ENCODE measurements at regions not wholly inside any gene's neighbourhood (a gene's known extent, or its start where the extent isn't known, plus 50 kb on each side); places are given as distances from the start of the nearest gene placed in this dataset.

DNA sequence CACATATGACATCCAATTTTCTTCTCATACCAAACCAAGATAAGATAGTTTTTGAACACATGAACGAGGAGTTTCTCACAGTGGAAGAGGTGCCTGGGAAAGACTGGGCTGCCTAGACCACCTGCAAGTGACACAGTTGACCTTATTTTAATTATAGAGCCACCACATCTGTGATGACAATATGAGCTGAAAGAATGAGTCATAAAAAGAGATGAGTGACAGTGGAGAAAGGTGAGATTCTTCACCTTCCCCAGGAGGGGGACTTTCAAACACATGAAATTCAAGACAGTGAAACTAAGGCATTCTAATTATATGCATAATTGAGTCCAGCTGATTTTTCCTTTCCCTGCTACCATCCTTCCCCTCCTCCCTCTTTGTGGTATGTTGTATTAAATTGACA, 475.5 kb downstream of the NXPH1 start:
- TF ChIP-seq, protein P1, sequence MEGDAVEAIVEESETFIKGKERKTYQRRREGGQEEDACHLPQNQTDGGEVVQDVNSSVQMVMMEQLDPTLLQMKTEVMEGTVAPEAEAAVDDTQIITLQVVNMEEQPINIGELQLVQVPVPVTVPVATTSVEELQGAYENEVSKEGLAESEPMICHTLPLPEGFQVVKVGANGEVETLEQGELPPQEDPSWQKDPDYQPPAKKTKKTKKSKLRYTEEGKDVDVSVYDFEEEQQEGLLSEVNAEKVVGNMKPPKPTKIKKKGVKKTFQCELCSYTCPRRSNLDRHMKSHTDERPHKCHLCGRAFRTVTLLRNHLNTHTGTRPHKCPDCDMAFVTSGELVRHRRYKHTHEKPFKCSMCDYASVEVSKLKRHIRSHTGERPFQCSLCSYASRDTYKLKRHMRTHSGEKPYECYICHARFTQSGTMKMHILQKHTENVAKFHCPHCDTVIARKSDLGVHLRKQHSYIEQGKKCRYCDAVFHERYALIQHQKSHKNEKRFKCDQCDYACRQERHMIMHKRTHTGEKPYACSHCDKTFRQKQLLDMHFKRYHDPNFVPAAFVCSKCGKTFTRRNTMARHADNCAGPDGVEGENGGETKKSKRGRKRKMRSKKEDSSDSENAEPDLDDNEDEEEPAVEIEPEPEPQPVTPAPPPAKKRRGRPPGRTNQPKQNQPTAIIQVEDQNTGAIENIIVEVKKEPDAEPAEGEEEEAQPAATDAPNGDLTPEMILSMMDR (IDR thresholded peaks at IDR 0.05): no peak
- no peak for TF ChIP-seq POLR2A (IDR thresholded peaks at IDR 0.05)
- no peak for TF ChIP-seq POLR2AphosphoS5 (IDR thresholded peaks at IDR 0.05)

All from sigmoid colon (tissue), 4 donors.